Dendritic cell treated with granulocyte-macrophage colony-stimulating factor and Interleukin-4, amounts not matched to agents 40 ng/mL and 50 ng/mL, for 4 days (primary cell): ENCODE measurements at regions not wholly inside any gene's neighbourhood (a gene's known extent, or its start where the extent isn't known, plus 50 kb on each side); places are given as distances from the start of the nearest gene placed in this dataset.

Experiments
- H3K27ac Mint-ChIP-seq: one replicate; pipeline ENCODE4 v1.8.0; 2022; ENCODE audit warnings: mild to moderate bottlenecking, mixed read lengths
- H3K27me3 Mint-ChIP-seq: one replicate; pipeline ENCODE4 v1.8.0; 2022; ENCODE audit warnings: mild to moderate bottlenecking, mixed read lengths
- H3K36me3 Mint-ChIP-seq: one replicate; pipeline ENCODE4 v1.8.0; 2022; ENCODE audit warnings: low read depth, mixed read lengths
- H3K4me1 Mint-ChIP-seq: one replicate; pipeline ENCODE4 v1.8.0; 2022; ENCODE audit warnings: low read depth, mixed read lengths
- H3K4me3 Mint-ChIP-seq: one replicate; pipeline ENCODE4 v1.8.0; 2022; ENCODE audit warnings: mild to moderate bottlenecking, moderate library complexity, mixed read lengths
- H3K9me3 Mint-ChIP-seq: one replicate; pipeline ENCODE4 v1.8.0; 2022; ENCODE audit warnings: mixed read lengths
- intact Hi-C: fragments of 100-400 bp; cut with micrococcal nuclease; formaldehyde crosslinking; loops from one replicate; pipeline ENCODE4 v1.15.0; 2022

- no peaks in the 10 kb centered on the region for H3K9me3 Mint-ChIP-seq
- peaks cover 9% of the 10 kb centered on the region for H3K27me3 Mint-ChIP-seq
- peak overlapping the region; percentile 77 for H3K27ac Mint-ChIP-seq
- H3K4me1 Mint-ChIP-seq = peaks cover 54% of the 10 kb centered on the region
- intact Hi-C loops = loop anchor here (10.0 kb wide), 1 partner anchor 622 kb away; no protein-coding TSS in a partner anchor
- peak overlapping the region; percentile 9 for H3K4me3 Mint-ChIP-seq
- H3K36me3 Mint-ChIP-seq = no peaks in the 10 kb centered on the region
Observed at GRCh38 chr1:200306944-200307754, 102.7 kb downstream of the ZNF281 start.

GRCh38 chr1:200305806-200306205 is 104.0 kb downstream of the ZNF281 start:
- no peak overlapping the region for H3K4me3 Mint-ChIP-seq
- H3K4me1 Mint-ChIP-seq = peaks cover 41% of the 10 kb centered on the region
- H3K27ac Mint-ChIP-seq = peak overlapping the region; percentile 77
- H3K36me3 Mint-ChIP-seq = no peaks in the 10 kb centered on the region
- intact Hi-C loops = loop anchor here (10.0 kb wide), 1 partner anchor 621 kb away; no protein-coding TSS in a partner anchor
- no peaks in the 10 kb centered on the region for H3K9me3 Mint-ChIP-seq
- H3K27me3 Mint-ChIP-seq = peaks cover 11% of the 10 kb centered on the region

GRCh38 chr1:200304171-200304570 is 105.7 kb downstream of the ZNF281 start:
- intact Hi-C loops = loop anchor here (10.0 kb wide), 1 partner anchor 619 kb away; no protein-coding TSS in a partner anchor
- Mint-ChIP-seq H3K4me1 (peaks cover 29% of the 10 kb centered on the region), H3K27ac (no peak overlapping the region), H3K4me3 (no peak overlapping the region), H3K36me3 (no peaks in the 10 kb centered on the region), H3K27me3 (peaks cover 17% of the 10 kb centered on the region), H3K9me3 (no peaks in the 10 kb centered on the region)

- Mint-ChIP-seq H3K9me3 (no peaks in the 10 kb centered on the region), H3K36me3 (no peaks in the 10 kb centered on the region), H3K4me1 (peaks cover 26% of the 10 kb centered on the region), H3K4me3 (peak overlapping the region; percentile 72), H3K27ac (no peak overlapping the region), H3K27me3 (peaks cover 17% of the 10 kb centered on the region)
- intact Hi-C loops = loop anchor here (10.0 kb wide), 1 partner anchor 618 kb away; no protein-coding TSS in a partner anchor
Observed at GRCh38 chr1:200302921-200303290, 106.9 kb downstream of the ZNF281 start.

GRCh38 chr1:200302192-200302920 is 107.5 kb downstream of the ZNF281 start:
- no peaks in the 10 kb centered on the region for H3K9me3 Mint-ChIP-seq
- peaks cover 17% of the 10 kb centered on the region for H3K27me3 Mint-ChIP-seq
- intact Hi-C loops = loop anchor here (10.0 kb wide), 1 partner anchor 618 kb away; no protein-coding TSS in a partner anchor
- H3K4me1 Mint-ChIP-seq = peaks cover 23% of the 10 kb centered on the region
- no peaks in the 10 kb centered on the region for H3K36me3 Mint-ChIP-seq
- peak overlapping the region; percentile 72 for H3K4me3 Mint-ChIP-seq
- no peak overlapping the region for H3K27ac Mint-ChIP-seq

- intact Hi-C loops = loop anchor here (10.0 kb wide), 1 partner anchor 616 kb away; no protein-coding TSS in a partner anchor
- Mint-ChIP-seq H3K4me1 (peaks cover 13% of the 10 kb centered on the region), H3K36me3 (no peaks in the 10 kb centered on the region), H3K9me3 (no peaks in the 10 kb centered on the region), H3K4me3 (no peak overlapping the region), H3K27ac (no peak overlapping the region), H3K27me3 (peaks cover 17% of the 10 kb centered on the region)
Observed at GRCh38 chr1:200301152-200301551, 108.7 kb downstream of the ZNF281 start.

GRCh38 chr1:200299571-200299970 is 110.3 kb downstream of the ZNF281 start:
- Mint-ChIP-seq H3K36me3 (no peaks in the 10 kb centered on the region), H3K4me1 (no peaks in the 10 kb centered on the region), H3K27ac (no peak overlapping the region), H3K27me3 (peaks cover 17% of the 10 kb centered on the region), H3K4me3 (no peak overlapping the region), H3K9me3 (no peaks in the 10 kb centered on the region)
- intact Hi-C loops = no loop called here

- peaks cover 17% of the 10 kb centered on the region for H3K27me3 Mint-ChIP-seq
- H3K4me3 Mint-ChIP-seq = no peak overlapping the region
- H3K4me1 Mint-ChIP-seq = no peaks in the 10 kb centered on the region
- H3K27ac Mint-ChIP-seq = no peak overlapping the region
- no peaks in the 10 kb centered on the region for H3K36me3 Mint-ChIP-seq
- no peaks in the 10 kb centered on the region for H3K9me3 Mint-ChIP-seq
- intact Hi-C loops = no loop called here
Observed at GRCh38 chr1:200298242-200298641, 111.6 kb downstream of the ZNF281 start.

GRCh38 chr1:200296091-200296661 is 113.7 kb downstream of the ZNF281 start:
- Mint-ChIP-seq H3K4me3 (no peak overlapping the region), H3K27me3 (peaks cover 6% of the 10 kb centered on the region), H3K4me1 (no peaks in the 10 kb centered on the region), H3K36me3 (no peaks in the 10 kb centered on the region), H3K9me3 (no peaks in the 10 kb centered on the region), H3K27ac (no peak overlapping the region)
- intact Hi-C loops = no loop called here

GRCh38 chr1:200294241-200294640 is 115.6 kb downstream of the ZNF281 start:
- Mint-ChIP-seq H3K4me3 (no peak overlapping the region), H3K4me1 (no peaks in the 10 kb centered on the region), H3K27ac (no peak overlapping the region), H3K9me3 (no peaks in the 10 kb centered on the region), H3K27me3 (no peaks in the 10 kb centered on the region), H3K36me3 (no peaks in the 10 kb centered on the region)
- intact Hi-C loops = no loop called here

- Mint-ChIP-seq H3K27ac (no peak overlapping the region), H3K4me3 (no peak overlapping the region), H3K9me3 (no peaks in the 10 kb centered on the region), H3K27me3 (no peaks in the 10 kb centered on the region), H3K36me3 (no peaks in the 10 kb centered on the region), H3K4me1 (no peaks in the 10 kb centered on the region)
- intact Hi-C loops = no loop called here
Observed at GRCh38 chr1:200292699-200293098, 117.1 kb downstream of the ZNF281 start.

- H3K27ac Mint-ChIP-seq = no peak overlapping the region
- intact Hi-C loops = no loop called here
- H3K36me3 Mint-ChIP-seq = no peaks in the 10 kb centered on the region
Observed at GRCh38 chr1:200291106-200291505, 118.7 kb downstream of the ZNF281 start.

GRCh38 chr1:200290010-200290685 is 119.7 kb downstream of the ZNF281 start:
- Mint-ChIP-seq H3K4me1 (peaks cover 5% of the 10 kb centered on the region), H3K36me3 (no peaks in the 10 kb centered on the region), H3K9me3 (no peaks in the 10 kb centered on the region), H3K4me3 (no peak overlapping the region), H3K27ac (no peak overlapping the region), H3K27me3 (no peaks in the 10 kb centered on the region)
- intact Hi-C loops = no loop called here

More at GRCh38 chr1:200291106-200291505, 118.7 kb downstream of the ZNF281 start:
- H3K9me3 Mint-ChIP-seq = no peaks in the 10 kb centered on the region
- H3K4me1 Mint-ChIP-seq = no peaks in the 10 kb centered on the region
- no peaks in the 10 kb centered on the region for H3K27me3 Mint-ChIP-seq
- no peak overlapping the region for H3K4me3 Mint-ChIP-seq
